B cell (primary cell): ENCODE measurements at regions not wholly inside any gene's neighbourhood (a gene's known extent, or its start where the extent isn't known, plus 50 kb on each side); places are given as distances from the start of the nearest gene placed in this dataset.

Experiments used
- ATAC-seq: fragments of 200-7000 bp; cut with Tn5 transposase; one replicate; pipeline ENCODE4 v1.10.0; 2021; ENCODE audit warnings: low read depth, mild to moderate bottlenecking, moderate number of reproducible peaks, moderate library complexity
- CTCF ChIA-PET: fragments of 350-600 bp; sonication (Branson Sonifier 250); formaldehyde crosslinking; loops from one replicate; lab custom pipeline; 2021; ENCODE audit warnings: antibody characterized with exemption, inconsistent platforms; lab: Charles Lee
- POLR2A ChIA-PET: fragments of 350-600 bp; sonication (Branson Sonifier 250); formaldehyde crosslinking; loops from one replicate; lab custom pipeline; 2021; ENCODE audit warnings: antibody characterized with exemption; lab: Charles Lee
- DNase-seq: peaks from one replicate; pipeline ENCODE4 v3.0.0; 2013
- H2AFZ ChIP-seq: 2 replicates; pipeline ENCODE4 v1.6.1; 2012; ENCODE audit warnings: mild to moderate bottlenecking, low read depth, low read length; ENCODE audit not compliant: insufficient read depth, poor library complexity, severe bottlenecking
- H3K27ac ChIP-seq, 2 donors: 1 replicate in 1 of 2; 2 replicates in 1 of 2; pipeline ENCODE4 v1.5.1; 2012 to 2013; ENCODE audit warnings: low read length in 2 of 2, mild to moderate bottlenecking in 2 of 2, moderate library complexity in 1 of 2
- H3K27me3 ChIP-seq, 4 experiments: fragments of 200-600 bp in 1 of 4; sonication (generic) in 1 of 4; replicated peaks in 1 of 4; 1 replicate in 2 of 4; 2 replicates in 2 of 4; pipeline versions ENCODE4 v1.6.1 to v1.7.0; 2013 to 2016; ENCODE audit warnings: low read length in 3 of 4, mild to moderate bottlenecking in 2 of 4, mixed read lengths in 1 of 4, moderate library complexity in 1 of 4; ENCODE audit not compliant: insufficient read depth in 4 of 4, control insufficient read depth in 3 of 4; ENCODE audit errors: control extremely low read depth in 1 of 4
- H3K36me3 ChIP-seq, 2 experiments: replicated peaks in 1 of 2; 1 replicate in 1 of 2; 2 replicates in 1 of 2; pipeline versions ENCODE4 v1.6.1 to v1.7.1; 2013; ENCODE audit warnings: low read length in 1 of 2; ENCODE audit not compliant: insufficient read depth in 2 of 2, control insufficient read depth in 1 of 2; ENCODE audit errors: control extremely low read depth in 1 of 2, extremely low read depth in 1 of 2
- H3K4me1 ChIP-seq, 2 donors: fragments of 200-600 bp in 1 of 2; sonication (generic) in 1 of 2; 1 replicate in 1 of 2; 2 replicates in 1 of 2; pipeline versions ENCODE4 v1.5.1 to v1.6.1; 2013 to 2017; ENCODE audit warnings: low read length in 2 of 2; ENCODE audit not compliant: control insufficient read depth in 2 of 2, insufficient read depth in 2 of 2
- H3K4me2 ChIP-seq: replicated peaks from 2 replicates; pipeline ENCODE3; 2012; ENCODE audit warnings: mild to moderate bottlenecking, low read depth, low read length; ENCODE audit not compliant: poor library complexity, severe bottlenecking
- H3K4me3 ChIP-seq, 5 experiments: fragments of 200-600 bp in 1 of 5; sonication (generic) in 1 of 5; 1 replicate in 3 of 5; 2 replicates in 2 of 5; pipeline versions ENCODE4 v1.5.1 to v1.7.0; 2011 to 2016; ENCODE audit warnings: low read length in 4 of 5, mild to moderate bottlenecking in 4 of 5, low read depth in 2 of 5, control low read depth in 1 of 5, moderate library complexity in 1 of 5; ENCODE audit not compliant: insufficient read depth in 1 of 5; ENCODE audit errors: control extremely low read depth in 1 of 5, extremely low read depth in 1 of 5
- H3K79me2 ChIP-seq: fragments of 200-600 bp; sonication (generic); one replicate; pipeline ENCODE4 v1.6.0; 2016; ENCODE audit warnings: low read length; ENCODE audit not compliant: control insufficient read depth, insufficient read depth
- H3K9ac ChIP-seq: fragments of 200-600 bp; sonication (generic); 2 replicates; pipeline ENCODE4 v1.6.1; 2017; ENCODE audit warnings: mild to moderate bottlenecking, low read length, moderate library complexity
- H3K9me3 ChIP-seq, 3 donors: one replicate each; pipeline versions ENCODE4 v1.6.1 to v1.7.1; 2013; ENCODE audit warnings: low read length in 2 of 3; ENCODE audit not compliant: control insufficient read depth in 2 of 3, insufficient read depth in 1 of 3; ENCODE audit errors: control extremely low read depth in 1 of 3
- H4K20me1 ChIP-seq: 2 replicates; pipeline ENCODE4 v1.6.0; 2012; ENCODE audit warnings: mild to moderate bottlenecking, low read length; ENCODE audit not compliant: insufficient read depth, control insufficient read depth, poor library complexity, severe bottlenecking
- H3K27ac Mint-ChIP-seq: one replicate; pipeline ENCODE4 v1.8.0; 2021; ENCODE audit warnings: mixed read lengths
- H3K27me3 Mint-ChIP-seq: one replicate; pipeline ENCODE4 v1.8.0; 2021; ENCODE audit warnings: mixed read lengths
- H3K4me1 Mint-ChIP-seq: one replicate; pipeline ENCODE4 v1.8.0; 2021; ENCODE audit warnings: mixed read lengths
- H3K4me3 Mint-ChIP-seq: one replicate; pipeline ENCODE4 v1.8.0; 2021; ENCODE audit warnings: mixed read lengths
- H3K9me3 Mint-ChIP-seq: one replicate; pipeline ENCODE4 v1.8.0; 2022; ENCODE audit warnings: mixed read lengths; ENCODE audit not compliant: insufficient read depth
- EZH2 ChIP-seq: IDR thresholded peaks from 2 replicates; pipeline ENCODE4 v1.6.1; 2012; ENCODE audit warnings: borderline replicate concordance, low read depth, mild to moderate bottlenecking, moderate library complexity, low read length; ENCODE audit not compliant: insufficient read depth, poor library complexity, severe bottlenecking
- WGBS: methylation state at CpG from one replicate; pipeline ENCODE4 v1.1.5; 2013; ENCODE audit warnings: missing lambda C conversion rate; ENCODE audit not compliant: insufficient coverage; 5-methylcytosine and 5-hydroxymethylcytosine counted together
- intact Hi-C: fragments of 100-400 bp; cut with micrococcal nuclease; formaldehyde crosslinking; loops from one replicate; pipeline ENCODE4 v1.10.0; 2022
- TF ChIP-seq, protein P1 (sequence below): fragments of 200-600 bp; IDR thresholded peaks from one replicate; pipeline ENCODE4 v1.8.0; 2022; ENCODE audit warnings: antibody characterized with exemption, mild to moderate bottlenecking

DNA sequence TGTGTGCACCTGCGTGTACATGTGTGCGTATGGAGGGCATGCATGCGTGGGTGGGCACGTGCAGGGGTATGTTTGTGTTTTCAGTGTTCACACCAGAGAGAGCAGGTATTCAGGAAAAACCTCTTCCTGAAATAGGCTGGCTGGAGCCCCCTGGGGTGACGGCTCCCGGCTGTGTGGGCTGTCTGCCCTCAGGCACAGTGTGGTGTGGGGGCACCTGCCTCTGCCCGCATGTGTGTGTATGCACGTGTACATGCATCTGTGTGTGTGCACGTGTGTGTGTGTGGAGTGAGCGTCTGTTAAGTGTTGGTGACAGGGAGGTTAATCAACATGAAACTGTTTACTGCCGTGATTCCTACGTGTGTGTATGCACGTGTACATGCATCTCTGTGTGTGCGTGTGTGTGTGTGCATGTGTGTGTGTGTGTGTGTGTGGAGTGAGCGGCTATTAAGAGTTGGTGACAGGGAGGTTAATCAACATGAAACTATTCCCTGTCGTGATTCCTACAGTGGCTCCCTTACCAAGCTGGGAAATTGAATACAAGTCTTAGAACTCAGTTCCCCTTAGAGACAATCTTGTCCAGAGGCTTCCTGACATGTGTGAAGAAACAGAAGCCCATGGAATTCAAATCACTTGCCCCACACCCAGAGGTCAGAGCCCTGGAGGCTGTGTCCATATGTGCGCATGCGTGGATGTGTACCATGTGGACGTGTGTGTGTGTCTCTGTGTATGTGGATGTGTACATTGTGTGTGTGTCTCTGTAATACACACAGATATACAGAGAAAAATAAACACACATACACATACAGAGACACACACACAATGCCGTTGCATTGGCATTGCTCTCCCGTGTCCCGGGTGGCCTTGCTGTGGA, 372.4 kb upstream of the IRX4 start:
- no peaks in the 10 kb centered on the region for H3K79me2 ChIP-seq
- CTCF ChIA-PET: no interaction called here

DNA sequence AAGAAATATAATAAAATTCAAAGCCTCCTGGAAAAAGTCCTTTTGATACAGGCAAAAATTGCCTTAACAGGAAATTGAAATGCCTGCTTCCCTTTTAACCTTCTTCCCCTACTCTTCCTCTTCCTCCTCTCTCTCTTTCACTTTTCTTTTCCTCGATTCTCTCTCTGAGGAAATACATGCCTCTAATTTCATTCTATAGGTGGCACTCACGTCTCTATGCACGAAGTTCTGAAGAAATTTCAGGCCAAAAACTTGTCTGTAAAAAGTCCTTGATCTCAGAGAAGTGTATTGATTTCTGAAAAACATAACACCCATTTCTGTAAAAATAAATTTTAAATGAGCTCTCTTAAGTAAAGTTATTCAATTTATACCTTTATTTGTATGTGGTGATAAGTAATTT, 371.7 kb upstream of the IRX4 start:
- H4K20me1 ChIP-seq: no peaks in the 10 kb centered on the region
- no peaks in the 10 kb centered on the region for H3K79me2 ChIP-seq
- TF ChIP-seq EZH2: no peak
- TF ChIP-seq, protein P1, sequence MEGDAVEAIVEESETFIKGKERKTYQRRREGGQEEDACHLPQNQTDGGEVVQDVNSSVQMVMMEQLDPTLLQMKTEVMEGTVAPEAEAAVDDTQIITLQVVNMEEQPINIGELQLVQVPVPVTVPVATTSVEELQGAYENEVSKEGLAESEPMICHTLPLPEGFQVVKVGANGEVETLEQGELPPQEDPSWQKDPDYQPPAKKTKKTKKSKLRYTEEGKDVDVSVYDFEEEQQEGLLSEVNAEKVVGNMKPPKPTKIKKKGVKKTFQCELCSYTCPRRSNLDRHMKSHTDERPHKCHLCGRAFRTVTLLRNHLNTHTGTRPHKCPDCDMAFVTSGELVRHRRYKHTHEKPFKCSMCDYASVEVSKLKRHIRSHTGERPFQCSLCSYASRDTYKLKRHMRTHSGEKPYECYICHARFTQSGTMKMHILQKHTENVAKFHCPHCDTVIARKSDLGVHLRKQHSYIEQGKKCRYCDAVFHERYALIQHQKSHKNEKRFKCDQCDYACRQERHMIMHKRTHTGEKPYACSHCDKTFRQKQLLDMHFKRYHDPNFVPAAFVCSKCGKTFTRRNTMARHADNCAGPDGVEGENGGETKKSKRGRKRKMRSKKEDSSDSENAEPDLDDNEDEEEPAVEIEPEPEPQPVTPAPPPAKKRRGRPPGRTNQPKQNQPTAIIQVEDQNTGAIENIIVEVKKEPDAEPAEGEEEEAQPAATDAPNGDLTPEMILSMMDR: no peak
- no peaks in the 10 kb centered on the region for H3K4me1 Mint-ChIP-seq
- H3K4me1 ChIP-seq: no peaks in the 10 kb centered on the region
- ATAC-seq: no peak
- ChIA-PET POLR2A (no interaction called here), CTCF (no interaction called here)
- H3K9ac ChIP-seq: no peak overlapping the region
- no peak overlapping the region for H2AFZ ChIP-seq
- no peak overlapping the region for H3K4me3 Mint-ChIP-seq
- DNase-seq: no peak
- H3K27ac ChIP-seq: no peak overlapping the region
- intact Hi-C loops: no loop called here
- no peaks in the 10 kb centered on the region for H3K27me3 Mint-ChIP-seq
- no peak overlapping the region for H3K4me2 ChIP-seq
- H3K9me3 Mint-ChIP-seq: peaks cover 2% of the 10 kb centered on the region
- H3K36me3 ChIP-seq: no peaks in the 10 kb centered on the region
- WGBS: no CpG with 5 or more reads among the region's 3 CpGs
- H3K9me3 ChIP-seq: peaks cover 0 to 38% (median 0%) of the 10 kb centered on the region in 3 donors
- H3K27ac Mint-ChIP-seq: no peak overlapping the region
- no peaks in the 10 kb centered on the region for H3K27me3 ChIP-seq
- H3K4me3 ChIP-seq: no peak overlapping the region

More for the DNA sequence above, 372.4 kb upstream of the IRX4 start:
- intact Hi-C loops: no loop called here
- WGBS: 88% methylated on average over 14 of the region's 22 CpGs
- Histone ChIP-seq H3K27ac (no peak overlapping the region), H3K9me3 (peaks cover 0 to 33% (median 0%) of the 10 kb centered on the region in 3 donors), H3K36me3 (no peaks in the 10 kb centered on the region), H3K27me3 (no peaks in the 10 kb centered on the region), H3K4me3 (no peak overlapping the region), H3K4me1 (no peaks in the 10 kb centered on the region), H3K9ac (no peak overlapping the region), H4K20me1 (no peaks in the 10 kb centered on the region), H3K4me2 (no peak overlapping the region), H2AFZ (no peak overlapping the region)
- no peak for TF ChIP-seq EZH2
- TF ChIP-seq, protein P1: no peak
- H3K27ac Mint-ChIP-seq: no peak overlapping the region
- no peaks in the 10 kb centered on the region for H3K4me1 Mint-ChIP-seq
- no peak for ATAC-seq
- H3K9me3 Mint-ChIP-seq: peaks cover 2% of the 10 kb centered on the region
- no peak overlapping the region for H3K4me3 Mint-ChIP-seq
- no peaks in the 10 kb centered on the region for H3K27me3 Mint-ChIP-seq
- POLR2A ChIA-PET: no interaction called here
- no peak for DNase-seq
